OCI-M1 (cell line): ENCODE measurements at regions not wholly inside any gene's neighbourhood (a gene's known extent, or its start where the extent isn't known, plus 50 kb on each side); places are given as distances from the start of the nearest gene placed in this dataset.

Experiments used
- DNase-seq: peaks from one replicate; lab custom pipeline; 2025; lab: John Stamatoyannopoulos, UW

DNA sequence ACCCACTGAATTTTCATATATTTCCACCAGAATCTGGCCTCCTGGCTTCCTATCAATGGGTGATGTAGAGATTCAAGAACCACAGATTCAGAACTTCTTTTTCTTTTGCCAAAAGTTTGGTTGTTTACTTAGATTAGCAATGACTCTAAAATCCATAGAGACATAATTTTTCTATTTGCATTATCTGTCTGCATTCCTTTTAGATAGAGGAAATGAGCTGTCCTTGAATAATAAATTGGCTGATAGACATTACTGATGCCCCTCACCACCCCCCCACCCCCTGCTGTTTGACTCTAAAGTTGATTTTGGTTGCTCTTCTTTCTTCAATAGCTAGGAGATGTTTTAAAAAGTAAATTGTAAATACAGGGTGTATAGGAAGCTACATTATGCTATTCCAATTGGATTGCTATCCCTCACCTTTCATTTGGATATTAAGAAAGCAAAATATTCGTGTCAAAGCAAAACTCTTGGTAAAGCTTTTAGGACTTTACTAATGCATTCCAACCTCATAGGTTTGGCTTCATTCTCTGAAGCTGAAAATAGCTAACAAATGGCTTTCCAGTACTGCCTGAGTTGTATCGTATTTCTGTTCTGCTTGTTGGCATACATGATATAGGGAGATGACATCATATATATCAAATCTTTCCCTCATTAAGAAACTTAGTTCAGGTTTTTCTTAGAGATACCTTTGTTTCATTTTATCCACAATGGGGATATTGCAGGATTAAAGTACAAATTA is 606.0 kb downstream of the ARL4A start:
- DNase-seq = no peak

DNA sequence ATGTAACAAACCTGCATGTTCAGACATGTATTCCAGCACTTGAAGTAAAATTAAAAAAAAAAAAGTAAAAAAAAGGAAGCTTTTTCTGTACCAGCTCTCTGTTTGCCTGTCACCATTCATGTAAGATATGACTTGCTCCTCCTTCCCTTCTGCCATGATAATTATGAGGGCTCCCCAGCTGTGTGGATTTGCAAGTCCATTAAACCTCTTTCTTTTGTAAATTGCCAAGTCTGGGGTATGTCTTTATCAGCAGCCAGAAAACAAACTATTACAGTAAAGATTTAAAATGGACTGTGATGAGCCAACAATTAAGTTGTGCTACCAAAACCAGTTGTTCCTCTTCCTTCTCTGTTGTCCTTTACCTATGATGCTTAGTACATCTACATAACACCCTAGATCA is 619.6 kb downstream of the ARL4A start:
- DNase-seq = no peak

DNA sequence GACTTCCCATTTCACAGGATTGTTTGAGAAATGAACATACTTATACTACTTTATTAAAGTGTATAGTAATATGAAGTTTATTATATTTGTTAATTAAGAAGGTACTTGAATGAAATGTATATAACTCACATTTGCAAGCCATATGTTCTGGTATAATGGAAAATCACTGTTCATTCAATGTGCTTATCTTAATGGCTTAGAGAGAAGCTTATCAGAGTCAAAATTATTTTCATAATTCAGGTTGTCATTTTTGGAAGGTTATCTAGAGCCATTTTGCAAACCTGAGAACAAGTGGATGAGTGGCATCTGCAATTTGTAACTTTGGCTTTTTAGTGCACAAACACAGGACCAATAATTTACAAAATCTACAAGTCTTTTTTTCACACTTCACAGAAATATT is 621.0 kb downstream of the ARL4A start:
- DNase-seq = no peak

DNA sequence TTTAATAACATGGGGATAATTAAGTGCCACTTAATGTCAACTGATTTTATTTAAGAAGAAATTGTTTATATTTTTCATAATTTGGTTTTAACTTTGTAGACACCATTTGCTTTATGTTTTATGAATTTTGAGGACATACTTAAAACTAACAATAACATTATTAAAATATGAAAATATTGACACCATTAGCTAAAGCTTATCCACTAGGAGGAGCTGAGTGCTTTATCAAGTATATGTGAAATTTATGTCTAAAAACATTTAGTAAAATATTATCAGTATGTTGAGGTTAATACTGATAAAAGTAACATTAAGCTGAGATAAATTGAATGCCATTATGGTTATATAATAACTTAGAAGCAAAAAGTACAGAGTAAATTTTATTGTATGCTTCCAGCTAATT is 622.1 kb downstream of the ARL4A start:
- DNase-seq = no peak

DNA sequence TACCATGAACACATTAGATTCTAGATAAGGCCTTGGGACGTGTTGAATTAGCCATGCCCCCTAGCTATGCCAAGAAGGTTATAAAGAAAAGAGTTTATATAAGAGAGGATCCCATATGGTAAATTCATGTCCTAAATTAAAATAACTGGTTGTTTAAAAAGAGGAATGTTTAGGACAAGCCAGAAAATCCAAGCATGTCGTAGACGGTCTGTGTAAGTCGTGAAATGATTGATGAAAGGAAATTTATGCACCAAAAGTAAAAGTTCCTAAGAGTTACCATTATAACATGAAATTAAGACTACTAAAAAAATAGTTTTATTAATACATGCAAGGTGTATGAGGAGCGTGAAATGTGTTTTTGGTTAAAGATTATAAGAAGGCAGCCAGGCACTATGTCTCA is 624.9 kb downstream of the ARL4A start:
- DNase-seq = peak; percentile 33

DNA sequence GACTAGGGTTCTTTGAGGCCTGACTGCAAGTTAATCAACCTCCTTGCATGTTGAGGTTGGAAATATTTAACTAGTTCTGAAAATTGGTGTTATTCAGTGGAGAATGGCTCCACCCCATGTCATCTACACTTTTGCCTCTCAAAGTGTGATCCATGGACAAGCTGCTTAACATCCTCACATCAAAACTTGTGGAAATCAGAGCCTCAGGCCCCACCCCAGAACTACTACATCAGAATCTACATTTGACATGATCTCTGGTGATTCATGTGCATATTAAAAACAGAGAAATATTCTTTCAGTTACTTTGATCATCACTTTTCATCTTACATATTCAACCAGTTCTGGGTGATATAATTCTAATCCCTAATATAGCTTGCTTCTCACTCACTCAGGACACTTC is 632.9 kb downstream of the ARL4A start:
- DNase-seq = no peak

DNA sequence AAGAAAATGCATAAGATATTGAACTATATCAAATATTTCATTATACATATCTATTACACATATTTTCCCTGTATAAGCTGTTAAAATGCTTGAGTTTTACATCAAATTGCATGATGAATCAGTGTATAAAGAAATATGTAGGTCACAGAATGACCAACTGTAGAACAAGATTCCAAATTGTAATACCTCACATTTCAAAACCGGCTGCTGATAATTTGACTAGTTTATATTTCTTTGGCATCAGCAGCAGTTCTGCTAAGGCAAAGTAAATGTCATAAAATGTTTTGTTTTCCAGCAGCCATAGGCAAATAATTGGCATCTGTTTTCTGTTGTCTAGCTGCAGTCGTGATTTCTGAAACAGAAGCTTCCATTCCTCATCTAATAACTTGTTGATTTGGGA is 633.9 kb downstream of the ARL4A start:
- DNase-seq = no peak

DNA sequence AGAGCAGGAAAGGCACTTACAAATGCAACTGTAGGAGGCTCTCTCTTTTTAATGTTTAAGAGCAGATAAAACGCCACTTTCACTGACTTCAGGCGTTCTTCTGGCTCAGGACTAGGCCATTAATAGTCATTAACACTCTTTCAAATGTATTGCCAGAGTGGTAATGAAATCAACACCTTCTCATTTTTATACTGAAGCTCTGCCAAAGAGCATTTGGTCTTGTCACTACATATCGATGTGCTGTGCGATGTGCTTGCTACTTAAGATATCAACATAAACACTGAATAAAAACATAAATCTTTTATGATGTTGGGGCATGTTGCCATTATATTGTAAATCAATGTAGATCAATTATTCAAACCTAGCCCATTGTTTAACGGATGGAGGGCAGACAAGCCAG is 634.7 kb downstream of the ARL4A start:
- no peak for DNase-seq

DNA sequence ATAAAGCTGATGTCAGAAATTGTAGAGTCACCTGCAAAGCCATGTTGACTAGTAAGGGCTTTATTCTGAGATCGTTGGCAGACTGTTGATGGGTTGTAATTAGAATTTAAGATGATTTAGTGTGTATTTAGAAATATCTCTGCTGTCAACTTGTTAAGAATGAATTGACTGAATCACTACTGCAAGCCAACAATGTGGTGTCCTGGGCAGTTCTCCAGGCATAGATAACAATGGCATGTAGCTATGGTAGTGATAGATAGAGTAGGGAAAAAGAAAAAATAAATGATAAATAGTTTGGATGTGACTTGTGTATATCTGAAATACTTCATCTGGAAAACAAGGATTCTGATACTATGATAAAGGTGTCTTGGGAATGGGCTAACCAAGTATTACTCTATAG is 640.2 kb downstream of the ARL4A start:
- no peak for DNase-seq

DNA sequence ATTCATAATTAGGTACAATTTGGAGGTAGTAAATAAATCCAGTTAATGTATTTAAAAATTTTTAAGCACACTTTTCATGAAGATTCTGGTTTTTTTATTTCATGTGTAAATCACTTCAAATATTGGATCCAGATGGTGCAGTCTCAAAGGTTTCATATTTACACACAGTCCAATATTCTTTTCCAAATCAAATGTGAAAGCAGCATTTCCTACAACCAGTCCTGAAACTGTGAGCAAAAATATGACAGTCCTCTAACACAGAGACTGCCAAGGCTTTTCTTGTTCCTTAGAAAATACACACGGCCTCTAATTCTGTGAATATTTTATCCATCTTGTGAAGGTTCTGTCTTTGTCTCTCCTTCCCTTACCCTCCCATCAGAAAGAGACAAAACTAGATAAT is 645.9 kb downstream of the ARL4A start:
- no peak for DNase-seq

DNA sequence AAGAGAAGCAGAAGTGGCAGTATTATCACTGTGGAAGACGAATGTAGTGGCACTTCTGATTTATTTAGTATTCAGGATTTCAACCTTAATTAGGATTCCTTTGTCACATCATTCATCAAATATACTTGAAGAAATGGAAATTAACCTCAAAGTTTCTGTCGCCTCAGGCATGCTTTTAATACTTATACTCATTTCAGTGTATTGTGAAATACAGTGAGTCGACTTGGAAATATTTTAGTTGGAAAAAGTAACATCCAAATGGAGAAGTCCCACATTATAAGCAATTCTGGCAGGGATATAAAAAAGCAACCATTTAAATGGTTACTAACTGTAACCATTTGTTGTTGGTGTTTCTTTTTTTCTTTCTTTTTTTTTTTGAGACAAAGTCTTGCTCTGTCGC is 648.8 kb downstream of the ARL4A start:
- no peak for DNase-seq

DNA sequence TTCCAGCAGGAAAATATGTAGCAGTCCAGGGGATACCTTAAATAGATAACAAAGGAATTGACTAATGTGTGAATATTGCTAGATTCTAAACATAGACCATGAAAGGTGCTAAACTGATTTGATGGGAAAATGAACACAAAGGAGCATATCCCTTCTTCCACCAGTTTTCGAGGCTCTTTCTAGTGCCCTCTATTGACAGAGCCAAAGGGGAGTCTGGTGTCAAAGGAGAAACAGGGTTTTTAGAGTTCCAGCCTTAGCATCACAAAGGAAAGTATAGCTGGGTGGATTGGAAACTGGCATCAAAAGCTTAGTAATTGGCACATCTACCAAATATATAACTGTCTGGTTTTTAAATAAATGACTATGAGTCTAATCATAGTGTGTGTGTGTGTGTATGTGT is 636.8 kb downstream of the ETV1 start:
- no peak for DNase-seq

DNA sequence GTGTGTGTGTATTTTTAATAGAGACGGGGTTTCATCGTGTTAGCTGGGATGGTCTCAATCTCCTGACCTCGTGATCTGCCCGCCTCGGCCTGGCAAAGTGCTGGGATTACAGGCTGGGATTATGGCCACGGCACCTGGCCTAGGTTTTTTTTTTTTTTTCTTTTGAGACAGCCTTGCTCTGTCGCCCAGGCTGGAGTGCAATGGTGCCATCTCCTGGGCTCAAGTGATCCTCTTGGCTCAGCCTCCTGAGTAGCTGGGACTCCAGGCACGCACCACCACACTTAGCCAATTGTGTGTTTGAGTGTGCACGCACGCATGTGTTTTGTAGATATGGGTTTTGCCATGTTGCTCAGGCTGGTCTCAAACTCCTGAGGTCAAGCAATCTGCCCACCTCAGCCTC is 629.8 kb downstream of the ETV1 start:
- no peak for DNase-seq

DNA sequence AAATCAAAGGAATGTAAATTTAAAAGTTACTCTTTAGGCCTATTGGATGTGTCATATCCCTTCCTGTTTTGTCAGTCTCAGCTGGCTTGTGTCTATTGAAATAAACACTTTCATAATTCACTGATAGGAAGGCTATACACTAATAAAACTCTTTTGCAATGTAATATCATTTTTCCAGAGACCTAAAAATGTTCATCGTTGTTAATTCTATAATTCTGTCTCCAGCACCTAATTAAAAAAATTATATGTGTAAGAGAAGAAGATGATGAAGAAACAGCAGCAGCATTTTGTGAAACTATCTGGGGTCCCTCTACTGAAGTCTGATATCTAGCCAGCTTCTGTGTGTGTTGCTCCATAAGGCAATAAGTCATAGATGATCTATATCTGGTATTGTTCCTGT is 602.7 kb downstream of the ETV1 start:
- DNase-seq = no peak

DNA sequence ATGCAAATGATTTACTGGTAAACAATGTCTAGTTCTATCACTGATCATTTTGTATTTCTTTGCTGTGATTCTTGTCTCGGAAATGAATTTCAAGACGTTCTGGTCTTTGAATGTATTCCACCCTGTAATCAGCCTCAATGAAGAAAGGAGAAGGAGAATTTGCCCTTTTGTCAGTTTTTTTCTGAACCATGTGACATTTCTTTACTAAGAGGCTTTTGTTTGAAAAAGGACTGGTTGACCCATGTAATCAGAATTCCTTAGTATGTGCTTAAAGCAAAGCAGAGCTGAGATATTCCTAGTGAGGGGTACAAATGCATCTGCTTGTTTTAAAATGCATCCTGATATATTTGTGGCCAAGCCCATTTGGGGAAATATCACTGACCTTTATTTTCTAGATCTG is 581.6 kb downstream of the ETV1 start:
- DNase-seq = no peak

DNA sequence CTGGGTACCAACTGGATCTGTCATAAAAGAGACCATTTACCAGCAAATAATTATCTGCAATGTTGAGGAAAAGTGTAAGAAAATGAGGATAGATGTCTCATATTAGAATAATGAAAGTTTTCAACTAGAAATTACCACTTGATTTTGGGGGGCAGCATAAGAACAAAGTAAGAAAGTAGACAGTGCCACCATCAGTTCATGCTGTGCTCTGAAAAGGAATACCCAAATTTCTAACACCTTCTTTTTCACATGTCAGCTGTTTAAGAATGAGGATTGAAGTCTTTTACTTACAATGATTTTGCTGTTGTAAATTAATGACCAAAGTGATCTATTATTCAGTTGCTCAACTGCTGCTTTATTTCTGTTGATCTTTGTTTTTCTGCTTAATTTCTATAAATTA is 578.3 kb downstream of the ETV1 start:
- DNase-seq = peak; percentile 6

DNA sequence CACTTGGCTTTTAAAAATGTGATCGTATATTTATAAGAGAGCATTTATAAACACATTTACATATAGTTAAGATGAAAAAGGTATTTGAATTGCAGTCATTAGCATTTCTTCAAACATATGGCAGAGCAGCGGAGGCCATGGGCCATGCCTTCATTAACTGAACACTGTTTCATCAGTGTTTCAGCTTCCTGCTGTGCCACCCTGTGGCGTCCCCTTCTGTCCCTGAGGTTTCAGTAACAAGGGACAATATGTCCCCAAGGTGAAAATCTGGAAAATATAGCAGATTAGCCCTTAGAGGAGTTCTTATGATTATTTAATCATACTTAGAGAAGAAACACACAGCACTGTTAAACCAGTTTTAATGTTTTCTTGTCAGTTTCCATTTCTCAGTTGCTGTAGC is 577.8 kb downstream of the ETV1 start:
- no peak for DNase-seq

DNA sequence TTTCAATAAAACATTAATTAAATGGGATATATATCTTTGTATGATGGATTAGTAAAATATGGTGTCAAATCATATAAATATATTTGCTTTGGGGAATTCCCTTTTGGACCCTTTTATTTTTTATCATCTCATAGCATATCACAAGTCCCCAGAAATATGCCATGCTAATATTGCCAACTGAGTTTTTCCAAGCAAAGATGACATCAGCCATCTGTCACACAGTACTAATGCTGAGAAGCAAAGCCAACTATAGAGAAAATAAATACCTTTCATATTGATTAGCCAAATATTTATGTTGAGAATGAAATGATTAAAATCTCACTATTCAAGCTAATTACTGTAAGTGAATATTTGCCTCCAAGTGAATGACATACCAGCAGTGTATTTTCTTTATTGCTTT is 575.3 kb downstream of the ETV1 start:
- DNase-seq = no peak

DNA sequence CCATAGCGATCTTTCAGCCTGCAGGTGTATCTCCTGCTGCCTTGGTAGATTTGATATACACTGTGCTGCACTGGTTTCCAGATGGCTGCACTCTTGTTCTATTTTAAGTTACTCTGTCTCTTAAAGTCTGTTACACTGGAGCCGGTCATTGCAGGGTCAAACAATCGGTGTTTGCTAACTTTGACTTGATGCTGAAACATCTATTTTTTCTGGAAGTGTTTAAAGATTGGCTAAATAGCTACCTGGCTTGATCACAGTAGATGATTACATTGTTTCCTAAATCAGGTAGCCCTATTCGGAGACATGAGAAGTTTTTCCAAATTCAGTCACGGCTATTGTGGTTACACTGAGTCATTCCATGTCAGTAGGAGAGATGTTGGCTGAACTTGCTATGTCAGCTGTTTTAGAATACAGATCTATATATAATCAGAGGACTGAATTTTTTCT is 574.8 kb downstream of the ETV1 start:
- no peak for DNase-seq

DNA sequence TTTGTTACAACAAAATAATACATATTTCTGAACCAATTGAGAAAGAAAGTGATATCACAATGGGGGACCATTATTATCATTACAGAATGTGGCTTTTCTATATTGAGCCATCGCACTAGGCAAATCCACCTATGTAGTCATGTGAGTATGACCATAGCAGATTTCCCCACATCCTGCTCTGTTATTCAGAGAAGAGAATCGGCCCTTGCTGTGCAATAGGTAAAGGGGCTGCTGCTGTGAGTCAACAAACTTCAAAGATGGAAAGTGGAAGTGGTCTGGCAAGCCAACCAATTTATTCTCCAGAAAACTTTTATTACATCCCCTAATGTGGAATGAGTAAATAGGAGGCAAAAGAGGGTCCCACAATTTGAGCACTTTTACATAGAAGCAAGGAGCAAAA is 573.4 kb downstream of the ETV1 start:
- DNase-seq = no peak

DNA sequence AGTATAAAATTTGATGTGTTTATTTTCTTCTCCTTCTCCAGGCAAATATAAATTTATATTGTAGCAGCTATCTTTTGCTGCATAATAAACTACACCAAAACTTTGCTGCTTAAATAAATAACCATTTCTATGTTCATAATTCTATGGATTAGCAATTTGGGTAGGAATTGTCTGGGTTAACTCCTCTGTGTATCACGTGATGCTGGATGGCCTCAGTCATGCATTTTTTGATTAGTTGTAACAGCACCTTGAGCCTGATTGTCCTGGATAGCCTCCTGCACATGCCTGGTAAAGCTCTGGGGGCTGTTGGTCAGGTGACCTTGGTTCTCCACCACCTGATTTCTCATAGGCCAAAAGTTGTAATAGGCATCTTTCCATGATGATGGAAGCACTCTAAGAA is 572.9 kb downstream of the ETV1 start:
- DNase-seq = no peak

DNA sequence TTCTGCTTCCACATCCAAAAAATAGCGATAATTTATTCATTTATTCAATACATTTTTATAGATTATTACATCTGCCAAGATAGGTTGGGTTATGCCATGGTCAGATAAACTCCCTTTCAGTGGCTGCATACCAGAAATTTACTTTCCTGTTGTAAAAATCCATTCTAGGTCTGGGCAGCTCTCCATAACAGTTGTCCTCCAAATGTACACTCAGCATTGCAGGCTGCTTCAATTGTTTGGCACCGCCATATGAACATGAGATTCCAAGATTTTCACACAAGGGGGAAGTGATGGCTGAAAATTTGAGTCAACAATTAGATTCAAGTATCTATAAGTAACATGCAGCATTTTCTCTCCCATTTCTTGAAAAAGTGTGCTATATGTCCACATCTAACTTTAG is 568.7 kb downstream of the ETV1 start:
- no peak for DNase-seq

DNA sequence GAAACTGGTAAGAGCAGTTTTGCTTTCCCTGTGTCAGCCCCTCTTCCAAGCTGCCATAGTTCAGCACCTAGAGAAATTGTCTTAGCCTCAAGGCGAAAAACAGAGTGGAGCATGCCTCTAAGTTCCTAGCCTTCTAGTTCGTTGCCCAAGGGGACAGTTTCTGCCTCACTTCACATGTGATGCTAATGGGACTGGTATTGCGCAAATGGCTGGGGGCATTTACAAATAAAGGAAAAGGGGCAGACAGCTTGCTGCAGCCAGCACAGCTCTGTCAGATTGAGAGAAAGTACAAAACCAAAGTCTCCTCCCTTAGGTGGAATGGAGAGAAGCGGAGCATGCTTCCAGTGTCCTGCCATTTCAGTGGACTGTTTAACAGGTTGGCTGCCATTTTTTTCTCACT is 567.7 kb downstream of the ETV1 start:
- no peak for DNase-seq

DNA sequence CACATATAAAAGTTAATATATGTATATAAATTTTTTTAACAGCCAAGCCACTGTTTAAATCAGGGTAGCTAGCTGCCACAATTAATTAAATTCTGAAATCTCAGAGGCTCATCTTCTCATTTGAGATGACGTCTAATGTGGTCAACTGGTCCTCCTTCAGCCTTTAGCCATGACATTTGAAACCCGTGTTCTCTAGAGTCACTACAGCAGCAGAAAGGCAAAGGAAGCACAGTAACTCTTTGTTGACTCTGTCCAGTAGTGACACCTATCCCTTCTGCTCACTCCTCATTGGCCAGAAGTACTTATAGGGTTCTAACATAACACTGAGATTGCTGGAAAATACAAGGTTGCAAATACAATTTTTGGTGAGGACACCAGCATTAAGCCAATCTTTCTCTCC is 555.5 kb downstream of the ETV1 start:
- DNase-seq = no peak

DNA sequence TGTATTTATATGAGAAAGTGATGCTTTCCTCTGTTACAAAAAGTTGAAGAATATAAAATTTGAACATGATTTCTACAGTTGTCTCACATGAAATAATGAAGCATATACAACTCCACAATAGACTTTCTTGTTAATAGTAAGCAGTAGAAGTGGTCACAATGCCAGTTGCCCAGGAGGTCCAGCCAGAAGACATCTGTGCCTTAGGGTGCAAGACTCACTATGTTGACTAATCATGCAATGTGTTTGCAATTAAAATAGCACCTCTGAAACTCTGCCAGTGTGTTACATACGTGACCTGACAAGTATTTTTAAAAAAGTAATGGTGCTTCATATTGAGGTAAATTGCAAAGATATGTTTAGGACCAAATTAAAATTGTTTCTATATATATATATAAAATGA is 547.2 kb downstream of the ETV1 start:
- no peak for DNase-seq
